ENCODE measurements at regions not wholly inside any gene's neighbourhood (a gene's known extent, or its start where the extent isn't known, plus 50 kb on each side); places are given as distances from the start of the nearest gene placed in this dataset.

DNA sequence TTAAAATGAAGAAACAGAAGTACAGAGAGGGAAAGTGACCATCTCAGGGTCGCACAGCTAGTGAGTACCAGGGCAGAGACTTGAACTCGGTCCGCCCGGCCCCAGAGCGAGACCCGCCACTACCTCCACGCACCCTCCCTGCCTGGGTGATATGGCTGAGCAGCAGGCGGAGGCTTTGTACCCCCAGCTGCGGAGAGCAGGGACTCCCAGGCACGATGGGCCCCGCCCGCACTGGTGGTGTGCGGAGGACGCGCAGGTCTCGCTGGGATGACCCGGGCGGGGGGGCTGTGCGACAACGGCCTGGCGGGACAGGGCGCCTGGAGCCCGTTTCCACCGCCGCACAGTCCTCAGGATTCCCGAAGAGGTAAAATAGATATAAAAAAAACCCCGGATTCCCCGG lies 64.7 kb upstream of the LARP1 start:
- no peak for DNase-seq (ENCODE audit: low read depth)
- no peak overlapping the region for H3K4me3 ChIP-seq (ENCODE audit: low read depth, low read length)
- TF ChIP-seq, protein P1, sequence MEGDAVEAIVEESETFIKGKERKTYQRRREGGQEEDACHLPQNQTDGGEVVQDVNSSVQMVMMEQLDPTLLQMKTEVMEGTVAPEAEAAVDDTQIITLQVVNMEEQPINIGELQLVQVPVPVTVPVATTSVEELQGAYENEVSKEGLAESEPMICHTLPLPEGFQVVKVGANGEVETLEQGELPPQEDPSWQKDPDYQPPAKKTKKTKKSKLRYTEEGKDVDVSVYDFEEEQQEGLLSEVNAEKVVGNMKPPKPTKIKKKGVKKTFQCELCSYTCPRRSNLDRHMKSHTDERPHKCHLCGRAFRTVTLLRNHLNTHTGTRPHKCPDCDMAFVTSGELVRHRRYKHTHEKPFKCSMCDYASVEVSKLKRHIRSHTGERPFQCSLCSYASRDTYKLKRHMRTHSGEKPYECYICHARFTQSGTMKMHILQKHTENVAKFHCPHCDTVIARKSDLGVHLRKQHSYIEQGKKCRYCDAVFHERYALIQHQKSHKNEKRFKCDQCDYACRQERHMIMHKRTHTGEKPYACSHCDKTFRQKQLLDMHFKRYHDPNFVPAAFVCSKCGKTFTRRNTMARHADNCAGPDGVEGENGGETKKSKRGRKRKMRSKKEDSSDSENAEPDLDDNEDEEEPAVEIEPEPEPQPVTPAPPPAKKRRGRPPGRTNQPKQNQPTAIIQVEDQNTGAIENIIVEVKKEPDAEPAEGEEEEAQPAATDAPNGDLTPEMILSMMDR (IDR thresholded peaks at IDR 0.05; ENCODE audit: insufficient read depth, low read depth, low read length), result no peak

DNA sequence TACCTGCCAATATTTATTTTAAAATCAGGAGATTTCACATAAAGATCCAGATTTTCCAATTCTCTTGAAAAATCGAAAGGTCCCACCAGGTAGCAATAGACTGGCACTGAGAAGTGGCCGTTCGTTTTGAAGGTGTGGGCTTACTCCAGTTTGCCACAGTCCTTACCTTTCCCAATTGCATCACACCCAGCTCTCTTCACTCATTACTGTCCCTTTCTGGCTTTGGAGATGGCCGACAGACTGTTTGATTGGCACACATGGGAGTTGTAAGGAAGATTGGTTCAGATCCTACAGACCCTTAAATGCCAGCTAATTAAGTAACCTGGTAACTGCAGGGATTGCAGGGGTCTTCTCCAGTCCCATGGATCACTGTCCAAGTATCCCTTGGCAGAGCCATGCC lies 68.7 kb upstream of the LARP1 start:
- no peak overlapping the region for H3K4me3 ChIP-seq (ENCODE audit: low read depth, low read length)
- no peak for DNase-seq (ENCODE audit: low read depth)
- TF ChIP-seq, protein P1 (IDR thresholded peaks at IDR 0.05; ENCODE audit: insufficient read depth, low read depth, low read length), result no peak

DNA sequence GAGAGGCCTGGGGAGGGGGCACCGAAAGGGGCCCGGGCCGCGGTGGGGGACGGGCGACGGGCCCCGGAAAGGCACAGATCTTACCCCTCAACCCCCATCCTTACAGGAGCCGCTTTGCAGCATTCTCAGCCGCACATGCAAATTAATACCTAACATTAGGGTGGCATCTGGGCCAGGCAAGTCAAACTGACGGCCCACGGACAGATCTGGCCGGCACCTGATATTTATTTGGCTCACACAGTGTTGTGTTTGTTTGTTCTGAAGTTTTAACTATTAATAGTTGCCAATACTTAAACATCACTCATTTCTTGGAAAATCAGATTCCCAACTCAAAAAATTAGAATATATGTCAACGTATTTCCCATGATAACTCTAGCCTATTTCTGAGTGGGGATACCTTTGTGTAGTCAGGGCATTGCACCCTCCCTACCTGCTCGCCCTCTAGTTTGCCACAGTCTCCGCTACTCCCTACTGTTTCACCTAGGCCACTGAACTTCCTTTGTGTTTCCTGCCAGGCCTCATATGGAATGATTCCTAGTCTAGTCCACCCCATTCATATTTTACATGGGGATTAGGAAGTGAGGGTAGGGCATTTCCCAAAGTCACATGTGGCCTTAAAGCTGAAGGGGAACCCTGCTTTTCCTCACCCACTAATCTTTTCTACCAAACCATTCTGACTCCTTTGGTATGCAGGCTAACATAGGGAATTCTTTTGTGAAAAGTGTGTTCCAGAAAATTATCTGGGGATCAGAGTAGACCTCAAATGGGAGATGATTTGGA lies 71.9 kb upstream of the LARP1 start:
- TF ChIP-seq, protein P1 (IDR thresholded peaks at IDR 0.05; ENCODE audit: insufficient read depth, low read depth, low read length), result no peak
- DNase-seq (ENCODE audit: low read depth), result no peak
- H3K4me3 ChIP-seq (ENCODE audit: low read depth, low read length), result peak overlapping the region; percentile 65

DNA sequence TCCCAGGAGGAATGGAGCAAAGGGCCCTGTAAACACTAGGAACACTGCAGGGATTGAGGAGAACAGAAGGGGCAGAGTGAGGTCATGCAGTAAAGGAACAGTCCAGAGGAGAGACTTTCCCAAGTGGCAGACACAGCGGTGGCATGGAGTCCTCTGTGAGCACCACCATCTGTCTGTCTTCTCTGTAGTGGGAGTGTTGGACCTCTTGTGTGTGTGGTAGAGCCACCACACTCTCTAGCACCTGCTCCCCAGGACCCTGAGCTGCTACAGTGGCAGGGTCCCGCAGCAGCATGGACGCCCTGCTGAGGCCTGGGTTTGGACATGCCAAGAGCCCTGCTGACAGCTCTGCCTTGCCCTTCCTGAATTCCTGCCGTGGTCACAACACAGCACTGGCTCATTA lies 75.7 kb upstream of the LARP1 start:
- H3K4me3 ChIP-seq (ENCODE audit: low read depth, low read length), result no peak overlapping the region
- no peak for DNase-seq (ENCODE audit: low read depth)
- TF ChIP-seq, protein P1 (IDR thresholded peaks at IDR 0.05; ENCODE audit: insufficient read depth, low read depth, low read length), result no peak

DNA sequence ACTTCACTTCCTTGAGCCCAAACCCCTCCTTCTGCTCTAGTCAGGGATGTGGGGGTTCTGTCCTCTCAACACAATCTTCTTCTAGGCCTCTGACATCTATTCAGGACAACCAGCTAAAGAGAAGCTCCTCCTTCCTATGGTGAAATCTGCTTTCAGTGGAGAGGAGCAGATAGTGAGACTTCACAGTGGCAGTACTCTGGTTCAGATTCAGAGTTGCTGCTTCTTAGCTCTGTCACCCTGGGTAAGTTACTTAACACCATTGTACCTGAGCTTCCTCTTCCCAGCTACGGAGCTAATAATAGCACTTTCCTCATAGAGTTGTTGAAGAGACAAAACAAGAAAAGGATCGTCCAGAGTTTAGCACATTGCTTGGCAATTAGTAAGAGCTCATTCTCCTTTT lies 77.3 kb upstream of the LARP1 start:
- TF ChIP-seq, protein P1 (IDR thresholded peaks at IDR 0.05; ENCODE audit: insufficient read depth, low read depth, low read length), result no peak
- H3K4me3 ChIP-seq (ENCODE audit: low read depth, low read length), result no peak overlapping the region
- DNase-seq (ENCODE audit: low read depth), result peak; percentile 21

DNA sequence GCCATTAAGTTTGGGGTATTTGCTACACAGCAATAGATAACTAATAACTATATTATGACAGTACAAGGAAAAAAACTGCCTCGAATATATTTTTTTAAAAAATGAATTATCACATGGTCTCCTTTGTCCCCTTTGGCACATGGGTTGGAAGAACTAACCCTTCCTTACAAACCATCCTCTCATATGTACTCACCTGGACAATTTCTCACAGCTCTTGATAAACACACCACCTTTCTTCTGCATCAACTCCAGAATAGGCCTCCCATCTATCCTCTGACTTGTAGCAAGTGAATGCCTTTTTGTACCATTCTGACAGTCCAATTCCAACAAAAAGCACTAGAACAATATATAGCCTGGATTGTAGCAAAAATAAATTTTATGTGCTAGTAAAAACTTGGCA lies 78.7 kb upstream of the LARP1 start:
- H3K4me3 ChIP-seq (ENCODE audit: low read depth, low read length), result no peak overlapping the region
- TF ChIP-seq, protein P1 (IDR thresholded peaks at IDR 0.05; ENCODE audit: insufficient read depth, low read depth, low read length), result no peak
- no peak for DNase-seq (ENCODE audit: low read depth)

DNA sequence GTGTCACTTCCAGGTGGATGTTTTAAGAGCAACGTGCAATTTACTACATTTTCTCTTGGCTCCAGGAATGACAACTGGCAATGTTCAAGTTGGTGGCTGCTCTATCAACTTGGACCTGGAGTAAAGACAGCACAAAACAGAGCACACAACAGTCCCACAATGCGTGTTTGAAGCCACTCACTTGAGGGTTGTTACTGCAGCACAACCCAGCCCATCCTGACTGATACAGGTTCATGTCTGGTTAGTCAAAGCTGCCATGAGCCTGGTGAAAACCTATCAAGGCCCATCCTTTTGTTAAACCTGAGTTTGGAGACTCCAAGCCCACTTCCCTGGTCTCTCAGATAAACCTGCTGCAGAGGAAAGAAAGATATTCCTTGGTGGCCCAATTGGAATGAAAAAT lies 81.1 kb upstream of the LARP1 start:
- TF ChIP-seq, protein P1 (IDR thresholded peaks at IDR 0.05; ENCODE audit: insufficient read depth, low read depth, low read length), result no peak
- DNase-seq (ENCODE audit: low read depth), result no peak
- no peak overlapping the region for H3K4me3 ChIP-seq (ENCODE audit: low read depth, low read length)
